Activated B cell treated with CpG ODN at 0.5 μM for 24 hours (primary cell): ENCODE measurements at regions not wholly inside any gene's neighbourhood (a gene's known extent, or its start where the extent isn't known, plus 50 kb on each side); places are given as distances from the start of the nearest gene placed in this dataset.

Experiments
- ATAC-seq: fragments of 200-7000 bp; cut with Tn5 transposase; one replicate; pipeline ENCODE4 v1.10.0; 2021; ENCODE audit warnings: low read depth, mild to moderate bottlenecking, moderate library complexity
- CTCF ChIA-PET: fragments of 350-600 bp; sonication (Branson Sonifier 250); formaldehyde crosslinking; loops from one replicate; lab custom pipeline; 2021; ENCODE audit warnings: antibody characterized with exemption; lab: Charles Lee
- POLR2A ChIA-PET: fragments of 350-600 bp; sonication (Branson Sonifier 250); formaldehyde crosslinking; loops from one replicate; lab custom pipeline; 2021; ENCODE audit warnings: antibody characterized with exemption; lab: Charles Lee
- DNase-seq: peaks from one replicate; pipeline ENCODE4 v3.0.0; 2022
- H3K27ac Mint-ChIP-seq: one replicate; pipeline ENCODE4 v1.8.0; 2020; ENCODE audit warnings: mixed read lengths
- H3K27me3 Mint-ChIP-seq: one replicate; pipeline ENCODE4 v1.8.0; 2021; ENCODE audit warnings: mixed read lengths
- H3K36me3 Mint-ChIP-seq: one replicate; pipeline ENCODE4 v1.8.0; 2021; ENCODE audit warnings: low read depth, mixed read lengths
- H3K4me1 Mint-ChIP-seq: one replicate; pipeline ENCODE4 v1.8.0; 2021; ENCODE audit warnings: mixed read lengths
- H3K4me3 Mint-ChIP-seq: one replicate; pipeline ENCODE4 v1.8.0; 2020; ENCODE audit warnings: mild to moderate bottlenecking, mixed read lengths
- H3K9me3 Mint-ChIP-seq: one replicate; pipeline ENCODE4 v1.8.0; 2020; ENCODE audit warnings: mixed read lengths
- CTCF ChIP-seq: fragments of 200-600 bp; IDR thresholded peaks from one replicate; pipeline ENCODE4 v1.8.0; 2022; ENCODE audit warnings: antibody characterized with exemption, mild to moderate bottlenecking
- intact Hi-C: fragments of 100-400 bp; cut with micrococcal nuclease; formaldehyde crosslinking; loops from one replicate; pipeline ENCODE4 v1.15.1; 2024

GRCh38 chr17:27986805-27987684, 55.4 kb upstream of the NLK start:
- TF ChIP-seq CTCF = no peak
- CTCF ChIA-PET = no interaction called here
- DNase-seq (no peak), ATAC-seq (no peak)
- POLR2A ChIA-PET = no interaction called here
- intact Hi-C loops = no loop called here
- Mint-ChIP-seq H3K36me3 (no peaks in the 10 kb centered on the region), H3K4me3 (no peak overlapping the region), H3K4me1 (peaks cover 14% of the 10 kb centered on the region), H3K27ac (no peak overlapping the region), H3K27me3 (peaks cover 9% of the 10 kb centered on the region), H3K9me3 (no peaks in the 10 kb centered on the region)

DNA sequence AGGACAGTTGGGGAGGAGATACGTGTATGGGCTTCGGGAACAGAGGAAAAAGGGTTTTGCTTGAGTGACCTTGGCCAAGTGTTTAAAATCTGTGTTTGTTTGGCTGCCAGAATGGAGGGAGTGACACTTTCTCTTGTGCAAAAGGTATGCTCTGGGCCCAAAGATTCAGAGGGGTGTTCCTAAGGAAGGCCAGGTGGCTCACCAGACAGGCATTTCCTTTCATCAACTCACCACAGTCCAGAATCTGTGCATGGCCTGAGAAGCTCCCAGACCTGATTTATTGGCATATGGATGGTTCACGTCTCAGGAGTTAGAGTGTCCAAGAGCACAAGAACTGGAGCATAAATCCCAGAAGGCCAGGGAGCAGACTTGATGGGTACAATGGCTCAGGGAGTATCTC, 53.4 kb upstream of the NLK start:
- Mint-ChIP-seq H3K36me3 (no peaks in the 10 kb centered on the region), H3K4me1 (peaks cover 14% of the 10 kb centered on the region), H3K27me3 (peaks cover 9% of the 10 kb centered on the region), H3K4me3 (no peak overlapping the region), H3K9me3 (no peaks in the 10 kb centered on the region), H3K27ac (no peak overlapping the region)
- DNase-seq (no peak), ATAC-seq (no peak)
- POLR2A ChIA-PET = no interaction called here
- no peak for TF ChIP-seq CTCF
- intact Hi-C loops = no loop called here
- CTCF ChIA-PET = no interaction called here

GRCh38 chr17:27990100-27990499, 52.4 kb upstream of the NLK start:
- intact Hi-C loops = no loop called here
- no peak for TF ChIP-seq CTCF
- ChIA-PET POLR2A (no interaction called here), CTCF (no interaction called here)
- H3K4me1 Mint-ChIP-seq = peaks cover 10% of the 10 kb centered on the region
- no peaks in the 10 kb centered on the region for H3K36me3 Mint-ChIP-seq
- no peak for DNase-seq
- H3K9me3 Mint-ChIP-seq = no peaks in the 10 kb centered on the region
- H3K4me3 Mint-ChIP-seq = no peak overlapping the region
- H3K27ac Mint-ChIP-seq = no peak overlapping the region
- peaks cover 4% of the 10 kb centered on the region for H3K27me3 Mint-ChIP-seq
- no peak for ATAC-seq

DNA sequence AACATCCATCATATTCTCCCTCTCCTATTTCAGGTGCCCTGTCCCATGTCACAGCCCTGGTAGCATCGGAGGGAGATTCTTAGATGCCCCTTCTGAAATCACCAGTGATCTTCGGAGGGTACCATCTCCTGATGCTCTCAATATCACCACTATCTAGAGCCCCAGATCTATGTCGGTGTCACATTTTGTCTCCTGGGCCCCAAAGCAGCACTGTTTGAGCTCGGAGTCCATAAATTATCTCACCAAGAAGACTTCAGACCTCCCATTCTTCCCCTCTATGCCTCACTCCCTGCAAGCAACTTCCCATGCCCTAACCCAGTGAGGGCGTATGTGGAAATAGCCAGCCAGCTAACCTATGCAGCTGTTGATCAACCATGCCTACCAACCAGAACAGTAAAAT, 51.5 kb upstream of the NLK start:
- no peak for DNase-seq
- Mint-ChIP-seq H3K36me3 (no peaks in the 10 kb centered on the region), H3K9me3 (no peaks in the 10 kb centered on the region), H3K27ac (no peak overlapping the region), H3K27me3 (peaks cover 2% of the 10 kb centered on the region), H3K4me3 (no peak overlapping the region), H3K4me1 (peaks cover 1% of the 10 kb centered on the region)
- ChIA-PET POLR2A (no interaction called here), CTCF (no interaction called here)
- ATAC-seq = no peak
- no peak for TF ChIP-seq CTCF
- intact Hi-C loops = no loop called here

DNA sequence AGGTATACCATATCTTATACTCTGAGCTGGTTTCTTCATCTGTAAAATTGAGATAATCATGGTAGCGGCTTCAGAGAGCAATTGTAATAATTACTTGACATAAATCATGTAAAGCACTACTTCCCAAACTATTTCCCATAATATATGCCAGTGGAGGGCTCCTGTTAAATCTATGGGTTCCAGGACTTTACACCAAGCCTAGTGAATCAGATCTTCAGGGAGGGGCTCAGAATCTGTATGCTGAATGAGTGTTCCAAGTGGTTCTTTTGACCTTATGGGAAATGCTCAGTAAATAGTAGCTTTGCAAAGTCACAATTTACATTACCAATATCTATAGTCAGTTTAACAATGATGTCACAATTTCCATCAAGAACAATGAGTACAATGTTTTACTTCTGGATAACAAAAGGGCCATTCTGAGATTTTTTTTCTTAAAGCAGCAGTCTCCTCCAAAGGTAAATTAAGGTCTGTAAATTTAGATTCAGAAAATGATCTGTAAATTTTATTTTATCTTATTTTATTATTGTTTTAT, 50.9 kb upstream of the NLK start:
- Mint-ChIP-seq H3K27me3 (peaks cover 2% of the 10 kb centered on the region), H3K4me1 (no peaks in the 10 kb centered on the region), H3K4me3 (no peak overlapping the region), H3K9me3 (no peaks in the 10 kb centered on the region), H3K36me3 (no peaks in the 10 kb centered on the region), H3K27ac (no peak overlapping the region)
- ChIA-PET CTCF (no interaction called here), POLR2A (no interaction called here)
- intact Hi-C loops = no loop called here
- DNase-seq (no peak), ATAC-seq (no peak)
- TF ChIP-seq CTCF = no peak
